ENCODE measurements at regions not wholly inside any gene's neighbourhood (a gene's known extent, or its start where the extent isn't known, plus 50 kb on each side); places are given as distances from the start of the nearest gene placed in this dataset.
"Not testable (repeated sequence)": the region's sequence is repeated elsewhere in the genome, so short reads cannot be mapped to it uniquely, and the experiment has no call there.

DNA sequence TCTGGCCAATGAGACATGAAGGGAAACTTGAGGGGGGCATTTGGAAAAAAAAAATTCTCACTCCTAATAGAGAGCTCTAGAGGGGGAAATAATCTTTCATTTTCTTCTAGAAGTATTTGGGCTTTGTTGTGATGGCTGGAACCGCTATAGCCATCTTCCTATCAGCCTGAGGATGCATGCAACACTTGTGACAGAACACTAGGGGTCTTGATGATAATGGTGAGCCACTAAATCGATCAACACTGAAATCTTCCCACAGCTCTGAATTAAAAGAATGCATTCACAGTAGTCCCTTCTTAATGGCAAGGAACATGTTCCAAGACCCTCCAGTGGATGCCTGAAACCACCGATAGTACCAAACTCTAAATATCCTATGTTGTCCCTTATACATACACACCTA lies 325.3 kb downstream of the LNPK start:
- TF ChIP-seq, protein P1, sequence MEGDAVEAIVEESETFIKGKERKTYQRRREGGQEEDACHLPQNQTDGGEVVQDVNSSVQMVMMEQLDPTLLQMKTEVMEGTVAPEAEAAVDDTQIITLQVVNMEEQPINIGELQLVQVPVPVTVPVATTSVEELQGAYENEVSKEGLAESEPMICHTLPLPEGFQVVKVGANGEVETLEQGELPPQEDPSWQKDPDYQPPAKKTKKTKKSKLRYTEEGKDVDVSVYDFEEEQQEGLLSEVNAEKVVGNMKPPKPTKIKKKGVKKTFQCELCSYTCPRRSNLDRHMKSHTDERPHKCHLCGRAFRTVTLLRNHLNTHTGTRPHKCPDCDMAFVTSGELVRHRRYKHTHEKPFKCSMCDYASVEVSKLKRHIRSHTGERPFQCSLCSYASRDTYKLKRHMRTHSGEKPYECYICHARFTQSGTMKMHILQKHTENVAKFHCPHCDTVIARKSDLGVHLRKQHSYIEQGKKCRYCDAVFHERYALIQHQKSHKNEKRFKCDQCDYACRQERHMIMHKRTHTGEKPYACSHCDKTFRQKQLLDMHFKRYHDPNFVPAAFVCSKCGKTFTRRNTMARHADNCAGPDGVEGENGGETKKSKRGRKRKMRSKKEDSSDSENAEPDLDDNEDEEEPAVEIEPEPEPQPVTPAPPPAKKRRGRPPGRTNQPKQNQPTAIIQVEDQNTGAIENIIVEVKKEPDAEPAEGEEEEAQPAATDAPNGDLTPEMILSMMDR (conservative IDR thresholded peaks at IDR 0.05), result peak; percentile 10; the same call in 1 of the 2 replicates
- TF ChIP-seq ZFX (IDR thresholded peaks at IDR 0.05), result no peak
- no peak overlapping the region for H3K27ac ChIP-seq

DNA sequence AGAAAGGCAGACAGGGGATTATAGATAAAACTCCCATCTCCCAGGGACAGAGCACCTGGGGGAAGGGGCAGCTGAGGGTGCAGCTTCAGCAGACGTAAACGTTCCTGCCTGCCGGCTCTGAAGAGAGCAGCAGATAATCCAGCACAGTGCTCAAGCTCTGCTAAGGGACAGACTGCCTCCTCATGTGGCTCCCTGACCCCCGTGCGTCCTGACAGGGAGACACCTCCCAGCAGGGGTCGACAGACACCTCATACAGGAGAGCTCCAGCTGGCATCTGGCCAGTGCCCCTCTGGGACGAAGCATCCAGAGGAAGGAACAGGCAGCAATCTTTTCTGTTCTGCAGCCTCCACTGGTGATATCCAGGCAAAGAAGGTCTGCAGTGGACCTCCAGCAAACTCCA lies 333.3 kb downstream of the LNPK start:
- not testable (repeated sequence) for H3K27ac ChIP-seq

DNA sequence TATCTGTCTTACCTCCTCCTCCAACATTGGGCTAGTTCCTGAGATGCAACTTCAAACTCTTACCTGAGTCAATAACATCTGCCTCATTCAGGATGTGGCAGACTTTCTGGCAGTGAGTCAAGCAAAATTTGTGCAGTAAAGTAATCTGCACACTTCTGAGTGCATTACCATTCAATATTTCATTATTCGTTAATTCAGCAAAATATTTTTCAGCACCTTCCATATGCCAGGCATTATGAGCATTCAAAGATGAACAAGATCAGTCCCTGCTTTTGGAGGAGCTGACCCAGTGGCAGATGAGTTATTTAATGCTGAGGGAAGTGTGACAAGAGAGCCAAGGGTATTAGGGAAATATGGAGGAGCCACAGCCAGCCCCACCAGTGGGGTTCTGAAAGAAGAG lies 339.7 kb downstream of the LNPK start:
- TF ChIP-seq, protein P1 (conservative IDR thresholded peaks at IDR 0.05), result no peak
- no peak for TF ChIP-seq ZFX (IDR thresholded peaks at IDR 0.05)

DNA sequence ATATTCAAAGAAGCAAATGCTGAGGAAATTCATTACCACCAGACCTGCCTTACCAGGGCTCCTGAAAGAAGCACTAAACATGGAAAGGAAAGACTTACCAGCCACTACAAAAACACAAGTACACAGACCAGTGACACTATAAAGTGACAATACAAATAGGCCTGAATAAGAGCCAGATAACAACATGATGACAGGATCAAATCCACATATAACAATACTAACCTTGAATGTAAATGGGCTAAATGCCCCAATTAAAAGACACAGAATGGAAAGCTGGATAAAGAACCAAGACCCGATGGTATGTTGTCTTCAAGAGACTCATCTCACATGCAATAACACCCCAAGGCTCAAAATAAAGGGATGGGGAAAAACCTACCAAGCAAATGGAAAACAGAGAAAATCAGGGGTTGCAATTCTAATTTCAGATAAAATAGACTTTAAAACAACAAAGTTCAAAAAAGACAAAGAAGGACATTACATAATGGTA lies 353.4 kb downstream of the LNPK start:
- no peak overlapping the region for H3K27ac ChIP-seq
- TF ChIP-seq, protein P1 (conservative IDR thresholded peaks at IDR 0.05), result no peak
- no peak for TF ChIP-seq ZFX (IDR thresholded peaks at IDR 0.05)

More for the DNA sequence above, 339.7 kb downstream of the LNPK start:
- no peak overlapping the region for H3K27ac ChIP-seq

DNA sequence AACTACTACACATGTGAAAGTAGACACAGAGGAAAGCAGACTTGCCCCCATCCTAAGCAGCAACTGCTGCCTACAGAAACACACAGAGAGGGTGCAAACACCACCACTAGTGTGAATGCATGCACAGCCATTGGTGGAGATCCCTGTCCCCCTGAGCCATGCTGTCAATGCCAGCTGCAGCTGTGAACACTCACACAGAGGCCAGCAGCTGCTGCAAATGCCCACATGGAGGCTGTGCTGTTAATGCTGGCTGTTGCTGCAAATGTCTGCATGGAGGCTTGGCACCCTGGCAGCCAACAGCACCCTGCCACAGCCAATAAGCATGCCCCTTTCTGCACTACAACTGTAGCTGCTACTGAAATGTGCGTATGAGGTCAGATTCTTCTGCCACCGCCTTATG lies 355.0 kb downstream of the LNPK start:
- TF ChIP-seq, protein P1 (conservative IDR thresholded peaks at IDR 0.05), result no peak
- TF ChIP-seq ZFX (IDR thresholded peaks at IDR 0.05), result no peak
- H3K27ac ChIP-seq, result no peak overlapping the region

DNA sequence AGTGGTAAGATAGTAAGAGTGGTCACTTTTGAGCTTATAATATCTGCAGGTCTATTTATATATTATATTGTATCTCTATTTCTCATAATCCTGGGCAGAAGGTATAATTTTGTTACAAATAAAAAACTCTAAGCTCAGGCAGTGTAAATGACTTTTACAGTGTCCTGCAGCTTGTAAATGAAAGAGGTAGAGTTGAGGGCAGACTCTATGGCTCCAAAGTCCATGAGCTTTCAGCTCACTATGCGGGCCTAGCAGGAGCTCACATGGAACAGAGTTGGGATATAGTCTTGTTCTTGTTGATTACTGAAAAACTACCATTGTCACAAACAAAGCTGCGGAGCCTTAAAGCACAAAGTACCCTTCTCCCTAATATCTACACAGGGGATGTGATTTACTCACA lies 361.4 kb downstream of the LNPK start:
- TF ChIP-seq ZFX (IDR thresholded peaks at IDR 0.05), result no peak
- TF ChIP-seq, protein P1 (conservative IDR thresholded peaks at IDR 0.05), result no peak
- no peak overlapping the region for H3K27ac ChIP-seq

DNA sequence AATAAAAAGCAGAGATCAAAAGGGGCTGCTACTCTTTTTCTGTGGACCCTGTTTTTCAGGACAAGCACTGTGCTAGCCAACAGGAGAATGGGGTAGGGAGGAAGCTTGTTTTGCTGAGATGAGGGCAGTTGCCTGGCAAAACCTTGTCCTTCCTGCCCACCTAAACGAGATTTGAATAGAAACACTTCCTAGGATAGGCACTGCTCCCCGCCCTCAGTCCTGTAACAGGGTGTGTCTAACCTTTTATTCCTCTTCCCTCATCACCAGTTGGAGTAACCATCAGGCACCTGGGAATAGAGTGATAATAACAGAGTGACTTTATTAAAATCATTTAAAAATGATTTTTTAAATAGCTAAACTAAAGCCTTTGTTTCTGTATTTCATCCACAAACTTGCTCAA lies 368.8 kb downstream of the LNPK start:
- TF ChIP-seq, protein P1 (conservative IDR thresholded peaks at IDR 0.05), result no peak
- TF ChIP-seq ZFX (IDR thresholded peaks at IDR 0.05), result no peak
- no peak overlapping the region for H3K27ac ChIP-seq

DNA sequence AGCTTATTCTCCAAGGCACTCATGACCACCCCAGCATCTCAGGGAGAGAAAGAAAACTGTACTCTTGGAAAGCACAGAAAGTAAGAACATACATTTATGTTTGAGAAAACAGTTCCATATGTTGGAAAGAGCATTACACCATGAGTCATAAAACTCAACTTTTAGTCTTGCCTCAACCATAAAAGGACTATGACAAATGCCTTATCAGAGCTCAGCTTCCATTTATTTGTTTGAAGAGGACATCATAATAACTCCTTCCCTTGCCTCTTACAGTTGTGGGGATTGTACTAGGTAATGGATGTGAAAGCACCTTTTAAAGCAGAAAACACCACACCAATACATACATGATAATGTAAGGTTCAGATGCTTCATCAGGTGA lies 370.8 kb downstream of the LNPK start:
- no peak overlapping the region for H3K27ac ChIP-seq

More for the DNA sequence above, 370.8 kb downstream of the LNPK start:
- TF ChIP-seq, protein P1 (conservative IDR thresholded peaks at IDR 0.05), result no peak

Measured in C4-2B (cell line).